HL-60 (cell line): ENCODE measurements at regions not wholly inside any gene's neighbourhood (a gene's known extent, or its start where the extent isn't known, plus 50 kb on each side); places are given as distances from the start of the nearest gene placed in this dataset.

Experiments
- DNase-seq, 2 experiments: peaks; one replicate each; pipeline ENCODE4 v3.0.0-alpha.2; 2010 to 2020; ENCODE audit warnings: low read depth in 1 of 2, low spot score in 1 of 2
- H3K27ac ChIP-seq: fragments of 250-450 bp; sonication (Bioruptor Pico); replicated peaks from 2 replicates; pipeline ENCODE4 v1.5.1; 2020; ENCODE audit warnings: mild to moderate bottlenecking, moderate library complexity
- H3K27me3 ChIP-seq: fragments of 250-450 bp; sonication (Bioruptor Pico); 2 replicates; pipeline ENCODE4 v1.5.1; 2021; ENCODE audit warnings: mild to moderate bottlenecking, moderate library complexity; ENCODE audit not compliant: insufficient read depth, poor library complexity, severe bottlenecking
- H3K4me3 ChIP-seq: replicated peaks from 2 replicates; pipeline ENCODE4 v1.5.1; 2011; ENCODE audit warnings: mild to moderate bottlenecking, control low read depth, low read length; ENCODE audit not compliant: insufficient read depth
- GABPA ChIP-seq: IDR thresholded peaks from 2 replicates; pipeline ENCODE4 v1.6.1; 2012; ENCODE audit warnings: low read depth
- POLR2AphosphoS5 ChIP-seq: IDR thresholded peaks from 2 replicates; pipeline ENCODE4 v1.6.1; 2012; ENCODE audit warnings: low read depth
- SPI1 ChIP-seq: IDR thresholded peaks from 2 replicates; pipeline ENCODE4 v1.6.1; 2012; ENCODE audit warnings: low read depth, mild to moderate bottlenecking, borderline replicate concordance
- TF ChIP-seq, protein P1 (sequence below): IDR thresholded peaks from one replicate; pipeline ENCODE4 v1.5.1; 2011; ENCODE audit warnings: low read length, control low read depth, inconsistent platforms; ENCODE audit not compliant: insufficient read depth
- TF ChIP-seq, protein P2 (sequence below): IDR thresholded peaks from 2 replicates; pipeline ENCODE4 v1.6.1; 2012; ENCODE audit warnings: low read depth; ENCODE audit not compliant: insufficient replicate concordance

DNA sequence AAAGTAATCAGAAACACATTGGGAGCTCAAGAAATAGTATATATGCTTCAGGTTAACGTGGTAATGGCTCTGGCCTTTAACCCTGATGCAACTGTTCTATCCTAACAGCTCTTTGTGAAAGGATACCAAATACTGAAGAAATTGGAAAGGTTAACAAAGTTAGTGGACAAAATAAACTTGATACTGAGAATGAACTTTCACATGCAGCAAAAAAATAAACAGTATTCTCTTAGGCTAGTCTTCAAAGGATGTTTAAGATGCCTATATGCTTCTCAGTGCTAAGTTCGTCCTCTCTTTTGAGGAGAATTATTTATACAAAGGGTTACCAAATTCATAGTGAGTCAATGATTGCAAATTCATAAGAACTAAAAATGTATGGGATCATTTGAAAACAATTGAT lies 256.2 kb upstream of the FERD3L start:
- TF ChIP-seq, protein P1, sequence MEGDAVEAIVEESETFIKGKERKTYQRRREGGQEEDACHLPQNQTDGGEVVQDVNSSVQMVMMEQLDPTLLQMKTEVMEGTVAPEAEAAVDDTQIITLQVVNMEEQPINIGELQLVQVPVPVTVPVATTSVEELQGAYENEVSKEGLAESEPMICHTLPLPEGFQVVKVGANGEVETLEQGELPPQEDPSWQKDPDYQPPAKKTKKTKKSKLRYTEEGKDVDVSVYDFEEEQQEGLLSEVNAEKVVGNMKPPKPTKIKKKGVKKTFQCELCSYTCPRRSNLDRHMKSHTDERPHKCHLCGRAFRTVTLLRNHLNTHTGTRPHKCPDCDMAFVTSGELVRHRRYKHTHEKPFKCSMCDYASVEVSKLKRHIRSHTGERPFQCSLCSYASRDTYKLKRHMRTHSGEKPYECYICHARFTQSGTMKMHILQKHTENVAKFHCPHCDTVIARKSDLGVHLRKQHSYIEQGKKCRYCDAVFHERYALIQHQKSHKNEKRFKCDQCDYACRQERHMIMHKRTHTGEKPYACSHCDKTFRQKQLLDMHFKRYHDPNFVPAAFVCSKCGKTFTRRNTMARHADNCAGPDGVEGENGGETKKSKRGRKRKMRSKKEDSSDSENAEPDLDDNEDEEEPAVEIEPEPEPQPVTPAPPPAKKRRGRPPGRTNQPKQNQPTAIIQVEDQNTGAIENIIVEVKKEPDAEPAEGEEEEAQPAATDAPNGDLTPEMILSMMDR = no peak
- TF ChIP-seq, protein P2, sequence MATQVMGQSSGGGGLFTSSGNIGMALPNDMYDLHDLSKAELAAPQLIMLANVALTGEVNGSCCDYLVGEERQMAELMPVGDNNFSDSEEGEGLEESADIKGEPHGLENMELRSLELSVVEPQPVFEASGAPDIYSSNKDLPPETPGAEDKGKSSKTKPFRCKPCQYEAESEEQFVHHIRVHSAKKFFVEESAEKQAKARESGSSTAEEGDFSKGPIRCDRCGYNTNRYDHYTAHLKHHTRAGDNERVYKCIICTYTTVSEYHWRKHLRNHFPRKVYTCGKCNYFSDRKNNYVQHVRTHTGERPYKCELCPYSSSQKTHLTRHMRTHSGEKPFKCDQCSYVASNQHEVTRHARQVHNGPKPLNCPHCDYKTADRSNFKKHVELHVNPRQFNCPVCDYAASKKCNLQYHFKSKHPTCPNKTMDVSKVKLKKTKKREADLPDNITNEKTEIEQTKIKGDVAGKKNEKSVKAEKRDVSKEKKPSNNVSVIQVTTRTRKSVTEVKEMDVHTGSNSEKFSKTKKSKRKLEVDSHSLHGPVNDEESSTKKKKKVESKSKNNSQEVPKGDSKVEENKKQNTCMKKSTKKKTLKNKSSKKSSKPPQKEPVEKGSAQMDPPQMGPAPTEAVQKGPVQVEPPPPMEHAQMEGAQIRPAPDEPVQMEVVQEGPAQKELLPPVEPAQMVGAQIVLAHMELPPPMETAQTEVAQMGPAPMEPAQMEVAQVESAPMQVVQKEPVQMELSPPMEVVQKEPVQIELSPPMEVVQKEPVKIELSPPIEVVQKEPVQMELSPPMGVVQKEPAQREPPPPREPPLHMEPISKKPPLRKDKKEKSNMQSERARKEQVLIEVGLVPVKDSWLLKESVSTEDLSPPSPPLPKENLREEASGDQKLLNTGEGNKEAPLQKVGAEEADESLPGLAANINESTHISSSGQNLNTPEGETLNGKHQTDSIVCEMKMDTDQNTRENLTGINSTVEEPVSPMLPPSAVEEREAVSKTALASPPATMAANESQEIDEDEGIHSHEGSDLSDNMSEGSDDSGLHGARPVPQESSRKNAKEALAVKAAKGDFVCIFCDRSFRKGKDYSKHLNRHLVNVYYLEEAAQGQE = no peak
- TF ChIP-seq GABPA (no peak), SPI1 (no peak), POLR2AphosphoS5 (no peak)
- H3K4me3 ChIP-seq = no peak overlapping the region
- H3K27me3 ChIP-seq = no peaks in the 10 kb centered on the region
- DNase-seq = no peak
- no peak overlapping the region for H3K27ac ChIP-seq

DNA sequence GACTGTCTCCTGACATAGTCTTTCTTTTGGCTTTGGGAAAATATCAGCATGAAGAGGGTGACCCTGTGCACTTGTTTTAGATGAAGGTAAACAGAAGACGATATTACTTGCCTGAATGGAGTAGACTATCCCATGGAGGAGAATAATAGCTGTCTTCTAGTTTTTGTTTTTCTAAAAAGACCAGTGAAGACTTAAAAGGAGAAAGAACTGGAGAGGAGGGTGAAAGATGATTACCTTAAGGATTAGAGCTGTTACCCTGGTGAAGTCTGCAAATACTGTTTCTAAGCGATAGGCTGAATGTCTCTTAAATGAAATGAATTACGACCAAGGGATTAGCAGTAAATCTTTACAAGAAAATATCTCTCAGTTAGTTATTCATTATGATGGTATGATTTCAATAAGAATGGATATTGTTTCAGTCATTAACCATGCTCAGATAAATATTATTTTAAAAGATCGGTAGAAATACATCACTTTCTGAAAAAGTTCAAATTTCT lies 255.6 kb upstream of the FERD3L start:
- no peak for DNase-seq
- Histone ChIP-seq H3K27me3 (no peaks in the 10 kb centered on the region), H3K27ac (no peak overlapping the region), H3K4me3 (no peak overlapping the region)
- TF ChIP-seq SPI1 (no peak), POLR2AphosphoS5 (no peak), GABPA (no peak)
- TF ChIP-seq, protein P2 = no peak
- TF ChIP-seq, protein P1 = no peak

DNA sequence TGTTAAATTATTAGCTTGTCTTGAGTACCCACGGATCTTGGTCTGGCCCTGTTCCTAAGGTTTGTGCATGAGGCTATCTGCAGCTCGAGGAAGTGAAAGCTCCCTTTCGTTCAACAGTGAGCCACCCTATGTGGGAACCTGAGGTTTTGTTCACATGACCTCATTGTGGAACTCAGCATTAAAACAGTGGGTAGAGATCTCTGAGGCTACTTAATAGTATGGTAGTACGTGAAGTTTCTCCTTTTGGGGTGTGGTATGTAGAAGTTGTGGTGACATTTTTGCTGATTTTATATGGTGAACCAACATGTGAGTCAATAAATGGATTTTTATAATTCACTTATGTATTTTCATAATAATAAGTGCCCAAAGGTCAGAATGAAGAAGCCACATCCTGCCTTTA lies 252.7 kb upstream of the FERD3L start:
- Histone ChIP-seq H3K4me3 (no peak overlapping the region), H3K27me3 (no peaks in the 10 kb centered on the region), H3K27ac (no peak overlapping the region)
- TF ChIP-seq, protein P2 = no peak
- no peak for TF ChIP-seq SPI1
- TF ChIP-seq GABPA = no peak
- TF ChIP-seq, protein P1 = no peak
- TF ChIP-seq POLR2AphosphoS5 = no peak
- peak in 1 of 2 experiments; percentile 1 for DNase-seq
